Trophoblast cell (in vitro differentiated cells and primary cell): ENCODE measurements at regions not wholly inside any gene's neighbourhood (a gene's known extent, or its start where the extent isn't known, plus 50 kb on each side); places are given as distances from the start of the nearest gene placed in this dataset.
"Not testable (repeated sequence)": the region's sequence is repeated elsewhere in the genome, so short reads cannot be mapped to it uniquely, and the experiment has no call there.

Experiments
- DNase-seq, 2 donors: peaks; one replicate each; pipeline ENCODE4 v3.0.0-alpha.2; 2016
- H2AFZ ChIP-seq: 2 replicates; pipeline ENCODE4 v1.6.1; 2013; ENCODE audit warnings: low read length, moderate library complexity, mild to moderate bottlenecking; ENCODE audit not compliant: insufficient read depth, poor library complexity
- H2AK5ac ChIP-seq: 2 replicates; pipeline ENCODE4 v1.6.1; 2013; ENCODE audit warnings: mild to moderate bottlenecking, low read length
- H2BK120ac ChIP-seq: 2 replicates; pipeline ENCODE4 v1.6.1; 2013; ENCODE audit warnings: low read length, mild to moderate bottlenecking, moderate library complexity; ENCODE audit not compliant: insufficient read depth, poor library complexity
- H2BK12ac ChIP-seq: 2 replicates; pipeline ENCODE4 v1.6.1; 2013; ENCODE audit warnings: mild to moderate bottlenecking, low read length, moderate library complexity
- H2BK5ac ChIP-seq: 2 replicates; pipeline ENCODE4 v1.6.1; 2013; ENCODE audit warnings: low read length, low read depth, moderate library complexity, mild to moderate bottlenecking; ENCODE audit not compliant: poor library complexity
- H3K14ac ChIP-seq: 2 replicates; pipeline ENCODE4 v1.6.1; 2013; ENCODE audit warnings: mild to moderate bottlenecking, low read length
- H3K18ac ChIP-seq: 2 replicates; pipeline ENCODE4 v1.6.1; 2013; ENCODE audit warnings: mild to moderate bottlenecking, low read length
- H3K23ac ChIP-seq: 2 replicates; pipeline ENCODE4 v1.6.1; 2013; ENCODE audit warnings: low read length
- H3K27ac ChIP-seq: 2 replicates; pipeline ENCODE4 v1.5.1; 2013; ENCODE audit warnings: low read depth, mild to moderate bottlenecking, inconsistent platforms, low read length, moderate library complexity
- H3K27me3 ChIP-seq: 2 replicates; pipeline ENCODE4 v1.6.1; 2013; ENCODE audit warnings: inconsistent platforms, mild to moderate bottlenecking, low read length, moderate library complexity; ENCODE audit not compliant: insufficient read depth
- H3K36me3 ChIP-seq, 2 experiments: 1 replicate in 1 of 2; 2 replicates in 1 of 2; pipeline ENCODE4 v1.6.1; 2013; ENCODE audit warnings: low read length in 2 of 2, mild to moderate bottlenecking in 2 of 2, moderate library complexity in 1 of 2; ENCODE audit not compliant: insufficient read depth in 2 of 2, control insufficient read depth in 1 of 2
- H3K4ac ChIP-seq: 2 replicates; pipeline ENCODE4 v1.6.1; 2013; ENCODE audit warnings: low read depth, mild to moderate bottlenecking, low read length, moderate library complexity
- H3K4me1 ChIP-seq, 2 experiments: 1 replicate in 1 of 2; 2 replicates in 1 of 2; pipeline ENCODE4 v1.6.1; 2013; ENCODE audit warnings: low read length in 2 of 2, mild to moderate bottlenecking in 2 of 2, moderate library complexity in 1 of 2; ENCODE audit not compliant: insufficient read depth in 2 of 2, control insufficient read depth in 1 of 2
- H3K4me2 ChIP-seq: 2 replicates; pipeline ENCODE4 v1.6.1; 2013; ENCODE audit warnings: inconsistent platforms, mild to moderate bottlenecking, low read length, moderate library complexity
- H3K4me3 ChIP-seq: 2 replicates; pipeline ENCODE4 v1.5.1; 2013; ENCODE audit warnings: mild to moderate bottlenecking, low read depth, low read length, inconsistent platforms
- H3K79me1 ChIP-seq: one replicate; pipeline ENCODE4 v1.6.1; 2013; ENCODE audit warnings: low read length
- H3K79me2 ChIP-seq: 2 replicates; pipeline ENCODE4 v1.6.1; 2013; ENCODE audit warnings: low read length, mild to moderate bottlenecking; ENCODE audit not compliant: control insufficient read depth, insufficient read depth, poor library complexity
- H3K9ac ChIP-seq: 2 replicates; pipeline ENCODE4 v1.6.1; 2013; ENCODE audit warnings: mild to moderate bottlenecking, low read length
- H3K9me3 ChIP-seq: 2 replicates; pipeline ENCODE4 v1.6.1; 2013; ENCODE audit warnings: low read depth, mild to moderate bottlenecking, control low read depth, inconsistent platforms, low read length; ENCODE audit not compliant: insufficient read depth
- H4K12ac ChIP-seq: 2 replicates; pipeline ENCODE4 v1.6.1; 2013; ENCODE audit warnings: low read depth, mild to moderate bottlenecking, low read length, moderate library complexity
- H4K8ac ChIP-seq: 2 replicates; pipeline ENCODE4 v1.6.1; 2013; ENCODE audit warnings: low read depth, mild to moderate bottlenecking, low read length, moderate library complexity
- H4K91ac ChIP-seq: one replicate; pipeline ENCODE4 v1.6.1; 2013; ENCODE audit warnings: low read depth, mild to moderate bottlenecking, low read length, moderate library complexity
- WGBS: extraction: QIAGEN DNeasy Blood & Tissue Kit; methylation state at CpG from one replicate; pipeline ENCODE4 v1.1.7; 2013; ENCODE audit warnings: missing lambda C conversion rate; ENCODE audit not compliant: insufficient read length, insufficient coverage; ENCODE audit errors: extremely low coverage; 5-methylcytosine and 5-hydroxymethylcytosine counted together

DNA sequence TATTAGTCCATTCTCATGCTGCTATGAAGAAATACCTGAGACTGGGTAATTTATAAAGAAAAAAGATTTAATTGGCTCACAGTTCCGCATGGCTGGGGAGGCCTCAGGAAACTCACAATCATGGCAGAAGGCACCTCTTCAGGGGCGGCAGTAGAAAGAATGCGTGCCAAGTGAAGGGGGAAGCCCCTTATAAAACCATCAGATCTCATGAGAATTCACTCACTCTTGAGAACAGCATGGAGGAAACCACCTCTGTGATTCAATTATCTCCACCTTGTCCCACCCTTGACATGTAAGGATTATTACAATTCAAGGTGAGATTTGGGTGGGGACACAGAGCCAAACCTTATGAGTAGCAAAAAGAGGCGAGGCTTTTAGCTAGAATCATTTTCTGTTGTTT lies 60.7 kb upstream of the P2RY1 start:
- H4K8ac ChIP-seq, H4K12ac ChIP-seq, H2BK5ac ChIP-seq, H3K23ac ChIP-seq, H3K9ac ChIP-seq, H2AK5ac ChIP-seq, H3K14ac ChIP-seq, H2BK12ac ChIP-seq, H3K4ac ChIP-seq, H3K27ac ChIP-seq, H4K91ac ChIP-seq, H3K27me3 ChIP-seq, H3K79me2 ChIP-seq, H3K36me3 ChIP-seq, H3K18ac ChIP-seq, H2AFZ ChIP-seq, H3K9me3 ChIP-seq, H3K4me3 ChIP-seq, DNase-seq, H3K4me1 ChIP-seq, H3K4me2 ChIP-seq, H2BK120ac ChIP-seq, H3K79me1 ChIP-seq: not testable (repeated sequence)
- no CpG with 5 or more reads among the region's 4 CpGs for WGBS

DNA sequence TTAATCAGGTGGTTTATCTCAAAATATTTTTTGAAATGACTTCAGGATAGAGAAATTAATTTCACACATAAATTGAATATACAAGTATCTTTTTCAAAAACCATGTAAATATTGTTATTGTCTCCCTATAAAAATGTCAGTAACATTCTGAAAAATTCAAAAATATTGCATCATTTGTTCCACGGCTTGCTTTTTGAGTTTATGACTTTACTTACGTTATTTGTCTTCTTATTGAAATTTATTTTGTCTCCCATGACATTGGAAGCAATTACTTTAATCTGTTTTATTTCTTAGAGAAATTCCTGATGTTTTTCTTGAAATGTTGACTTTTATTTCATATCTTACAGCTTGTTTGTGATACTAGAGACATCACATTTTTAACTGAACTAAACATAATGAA lies 56.9 kb upstream of the P2RY1 start:
- H3K23ac ChIP-seq = no peak overlapping the region
- no peaks in the 10 kb centered on the region for H3K79me2 ChIP-seq
- WGBS = no CpG with 5 or more reads among the region's 2 CpGs
- no peaks in the 10 kb centered on the region for H3K36me3 ChIP-seq
- no peaks in the 10 kb centered on the region for H3K79me1 ChIP-seq
- no peaks in the 10 kb centered on the region for H3K4me1 ChIP-seq
- H2BK5ac ChIP-seq = no peak overlapping the region
- H2AK5ac ChIP-seq = no peak overlapping the region
- H4K91ac ChIP-seq = no peak overlapping the region
- no peak overlapping the region for H4K12ac ChIP-seq
- H3K4me2 ChIP-seq = no peak overlapping the region
- H3K27me3 ChIP-seq = no peaks in the 10 kb centered on the region
- no peak overlapping the region for H2AFZ ChIP-seq
- H3K4ac ChIP-seq = no peak overlapping the region
- no peak overlapping the region for H3K4me3 ChIP-seq
- DNase-seq = no peak
- no peak overlapping the region for H3K27ac ChIP-seq
- no peak overlapping the region for H4K8ac ChIP-seq
- no peak overlapping the region for H3K18ac ChIP-seq
- H2BK12ac ChIP-seq = no peak overlapping the region
- H3K9ac ChIP-seq = no peak overlapping the region
- no peaks in the 10 kb centered on the region for H3K9me3 ChIP-seq
- H3K14ac ChIP-seq = no peak overlapping the region
- no peak overlapping the region for H2BK120ac ChIP-seq

DNA sequence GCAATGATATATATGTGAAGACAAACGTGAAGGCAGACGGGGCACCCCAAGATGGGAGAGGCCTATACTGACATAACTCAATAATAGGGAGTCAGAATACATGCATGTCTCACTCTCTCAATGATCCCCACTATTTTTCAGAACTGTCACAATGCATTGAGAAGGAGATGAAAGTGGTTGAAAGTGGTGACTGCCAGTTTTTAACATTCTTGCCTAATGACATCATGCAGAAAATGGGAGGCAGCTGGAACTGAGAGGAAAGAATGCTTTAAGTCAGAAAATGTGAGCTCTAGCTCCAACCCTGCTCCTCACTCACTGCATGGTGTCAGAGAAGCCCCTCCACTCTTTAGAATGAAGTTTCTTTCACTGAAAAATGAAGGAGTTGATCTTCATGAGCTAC lies 55.3 kb upstream of the P2RY1 start:
- H4K8ac ChIP-seq = no peak overlapping the region
- H2BK12ac ChIP-seq = no peak overlapping the region
- no peaks in the 10 kb centered on the region for H3K27me3 ChIP-seq
- no peak overlapping the region for H2AFZ ChIP-seq
- H3K27ac ChIP-seq = no peak overlapping the region
- H3K18ac ChIP-seq = no peak overlapping the region
- H2BK5ac ChIP-seq = no peak overlapping the region
- H4K12ac ChIP-seq = no peak overlapping the region
- H3K9ac ChIP-seq = no peak overlapping the region
- H3K36me3 ChIP-seq = no peaks in the 10 kb centered on the region
- H3K23ac ChIP-seq = no peak overlapping the region
- no peaks in the 10 kb centered on the region for H3K79me1 ChIP-seq
- H3K4me1 ChIP-seq = no peaks in the 10 kb centered on the region
- no peak overlapping the region for H4K91ac ChIP-seq
- no peak overlapping the region for H2BK120ac ChIP-seq
- no peak overlapping the region for H3K4me2 ChIP-seq
- H2AK5ac ChIP-seq = no peak overlapping the region
- no CpG with 5 or more reads among the region's 2 CpGs for WGBS
- no peaks in the 10 kb centered on the region for H3K79me2 ChIP-seq
- H3K4ac ChIP-seq = no peak overlapping the region
- H3K9me3 ChIP-seq = no peaks in the 10 kb centered on the region
- H3K14ac ChIP-seq = no peak overlapping the region
- peak in 1 of 2 donors; percentile 11 for DNase-seq
- no peak overlapping the region for H3K4me3 ChIP-seq

DNA sequence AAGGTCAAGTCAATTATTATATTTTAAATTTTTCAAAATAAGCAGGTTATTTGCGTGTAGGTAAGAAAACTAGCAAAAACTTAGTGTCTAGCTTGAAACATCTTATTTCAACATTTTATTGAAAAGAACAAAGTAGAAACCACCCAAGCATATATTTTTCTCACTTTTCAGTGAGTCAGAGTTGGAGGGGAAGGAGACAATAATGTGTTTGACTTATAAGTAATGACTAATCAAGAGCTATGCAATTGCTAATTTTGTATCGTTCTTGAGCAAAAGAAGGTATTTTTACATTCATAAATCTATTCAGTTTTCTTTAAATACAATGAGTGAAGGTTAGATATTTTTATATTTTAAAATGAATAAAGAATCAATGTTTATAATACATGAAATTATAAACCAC lies 54.4 kb upstream of the P2RY1 start:
- no peak overlapping the region for H3K4me3 ChIP-seq
- WGBS = no CpG with 5 or more reads among the region's 2 CpGs
- H3K23ac ChIP-seq = no peak overlapping the region
- H3K4ac ChIP-seq = no peak overlapping the region
- H4K91ac ChIP-seq = no peak overlapping the region
- no peak for DNase-seq
- H3K27ac ChIP-seq = no peak overlapping the region
- no peak overlapping the region for H3K4me2 ChIP-seq
- H3K79me1 ChIP-seq = no peaks in the 10 kb centered on the region
- H4K12ac ChIP-seq = no peak overlapping the region
- H2BK5ac ChIP-seq = no peak overlapping the region
- no peaks in the 10 kb centered on the region for H3K9me3 ChIP-seq
- H2BK120ac ChIP-seq = no peak overlapping the region
- no peak overlapping the region for H3K18ac ChIP-seq
- no peak overlapping the region for H3K9ac ChIP-seq
- H2BK12ac ChIP-seq = no peak overlapping the region
- H3K27me3 ChIP-seq = no peaks in the 10 kb centered on the region
- H3K14ac ChIP-seq = no peak overlapping the region
- H3K4me1 ChIP-seq = no peaks in the 10 kb centered on the region
- H3K79me2 ChIP-seq = no peaks in the 10 kb centered on the region
- H2AK5ac ChIP-seq = no peak overlapping the region
- H3K36me3 ChIP-seq = no peaks in the 10 kb centered on the region
- H4K8ac ChIP-seq = no peak overlapping the region
- no peak overlapping the region for H2AFZ ChIP-seq
